H1 (cell line): ENCODE measurements at regions not wholly inside any gene's neighbourhood (a gene's known extent, or its start where the extent isn't known, plus 50 kb on each side); places are given as distances from the start of the nearest gene placed in this dataset.

Experiments used
- CTCF ChIA-PET: fragments of 300-600 bp; sonication (Branson Sonifier 250); formaldehyde crosslinking; loops from one replicate; lab custom pipeline; 2021; ENCODE audit not compliant: partially characterized antibody; lab: Charles Lee
- POLR2A ChIA-PET: fragments of 300-600 bp; sonication (Branson Sonifier 250); formaldehyde crosslinking; loops from one replicate; lab custom pipeline; 2021; ENCODE audit warnings: inconsistent platforms; ENCODE audit not compliant: partially characterized antibody; lab: Charles Lee
- DNase-seq, 2 experiments: peaks; one replicate each; pipeline versions ENCODE4 v3.0.0 to v3.0.0-alpha.2; 2010 to 2022; ENCODE audit warnings: low spot score in 2 of 2, low read depth in 1 of 2, mixed read lengths in 1 of 2
- FAIRE-seq: peaks from 2 replicates; lab custom pipeline; 2011; peaks lifted over from hg19 to GRCh38; lab: Jason Lieb, UNC
- H2AFZ ChIP-seq: 2 replicates; pipeline ENCODE4 v1.8.1; 2012; ENCODE audit warnings: low read length, inconsistent platforms
- H2AK5ac ChIP-seq: 2 replicates; pipeline ENCODE4 v1.6.1; 2013; ENCODE audit warnings: low read depth, low read length
- H2BK120ac ChIP-seq: replicated peaks from 2 replicates; pipeline ENCODE3; 2013; ENCODE audit warnings: low read depth, low read length, inconsistent platforms
- H2BK12ac ChIP-seq: 2 replicates; pipeline ENCODE4 v1.6.1; 2013; ENCODE audit warnings: low read depth, low read length
- H2BK15ac ChIP-seq: 2 replicates; pipeline ENCODE4 v1.6.1; 2013; ENCODE audit warnings: low read length
- H2BK20ac ChIP-seq: 2 replicates; pipeline ENCODE4 v1.6.1; 2013; ENCODE audit warnings: low read length
- H2BK5ac ChIP-seq: 2 replicates; pipeline ENCODE4 v1.6.1; 2013; ENCODE audit warnings: low read depth, low read length
- H3K14ac ChIP-seq: 2 replicates; pipeline ENCODE4 v1.6.1; 2013; ENCODE audit warnings: inconsistent platforms; ENCODE audit not compliant: insufficient read length
- H3K18ac ChIP-seq: 2 replicates; pipeline ENCODE4 v1.6.1; 2013; ENCODE audit warnings: low read length; ENCODE audit errors: extremely low read depth
- H3K23ac ChIP-seq: 2 replicates; pipeline ENCODE4 v1.6.1; 2013; ENCODE audit warnings: inconsistent platforms; ENCODE audit not compliant: insufficient read length
- H3K23me2 ChIP-seq: 2 replicates; pipeline ENCODE4 v1.6.1; 2013; ENCODE audit warnings: low read depth, low read length
- H3K27ac ChIP-seq: 2 replicates; pipeline ENCODE4 v1.6.1; 2011; ENCODE audit warnings: low read depth, low read length, inconsistent platforms
- H3K27me3 ChIP-seq, 4 experiments: replicated peaks in 1 of 4; 1 replicate in 1 of 4; 2 replicates in 3 of 4; pipeline versions ENCODE4 v1.6.1 to v1.8.1; 2011 to 2013; ENCODE audit warnings: low read length in 3 of 4, mild to moderate bottlenecking in 3 of 4, inconsistent platforms in 2 of 4, mixed read lengths in 2 of 4, moderate library complexity in 1 of 4; ENCODE audit not compliant: control insufficient read depth in 3 of 4, insufficient read depth in 3 of 4; ENCODE audit errors: extremely low read depth in 1 of 4
- H3K36me3 ChIP-seq, 4 experiments: 2 replicates each; pipeline versions ENCODE4 v1.6.1 to v1.8.1; 2011 to 2013; ENCODE audit warnings: mild to moderate bottlenecking in 4 of 4, low read length in 3 of 4, moderate library complexity in 2 of 4, control low read depth in 1 of 4, inconsistent platforms in 1 of 4; ENCODE audit not compliant: insufficient read depth in 4 of 4, control insufficient read depth in 2 of 4
- H3K4ac ChIP-seq: replicated peaks from 2 replicates; pipeline ENCODE3; 2013; ENCODE audit warnings: low read length, low read depth, mixed read lengths, inconsistent platforms; ENCODE audit not compliant: insufficient read length
- H3K4me1 ChIP-seq, 4 experiments: replicated peaks in 1 of 4; 1 replicate in 1 of 4; 2 replicates in 3 of 4; pipeline versions ENCODE4 v1.6.1 to v1.8.1; 2011 to 2013; ENCODE audit warnings: low read length in 3 of 4, inconsistent platforms in 2 of 4, mixed read lengths in 1 of 4; ENCODE audit not compliant: insufficient read depth in 4 of 4, control insufficient read depth in 3 of 4
- H3K4me2 ChIP-seq, 2 experiments: 2 replicates each; pipeline versions ENCODE4 v1.6.1 to v1.8.1; 2011 to 2013; ENCODE audit warnings: low read depth in 2 of 2, low read length in 2 of 2, control low read depth in 1 of 2, inconsistent platforms in 1 of 2, mild to moderate bottlenecking in 1 of 2; ENCODE audit not compliant: insufficient read depth in 1 of 2
- H3K4me3 ChIP-seq, 4 experiments: fragments of 200-600, 300-600 bp in 1 of 4; sonication (generic), shearing (Covaris generic), sonication (Bioruptor Twin) in 1 of 4; 2 replicates each; pipeline versions ENCODE4 v1.5.1 to v1.8.1; 2011 to 2016; ENCODE audit warnings: low read length in 4 of 4, low read depth in 3 of 4, control low read depth in 2 of 4, inconsistent platforms in 2 of 4, mild to moderate bottlenecking in 2 of 4, mixed read lengths in 1 of 4, moderate library complexity in 1 of 4; ENCODE audit not compliant: insufficient read depth in 2 of 4; ENCODE audit errors: extremely low read depth in 1 of 4
- H3K56ac ChIP-seq: replicated peaks from 2 replicates; pipeline ENCODE3; 2013; ENCODE audit warnings: low read depth, mild to moderate bottlenecking, mixed read lengths, low read length, inconsistent platforms; ENCODE audit not compliant: insufficient read length
- H3K79me1 ChIP-seq: 2 replicates; pipeline ENCODE4 v1.6.1; 2013; ENCODE audit warnings: low read depth, low read length, control low read depth
- H3K79me2 ChIP-seq, 2 experiments: 2 replicates each; pipeline versions ENCODE4 v1.6.1 to v1.8.1; 2012 to 2013; ENCODE audit warnings: low read length in 2 of 2, mild to moderate bottlenecking in 2 of 2, inconsistent platforms in 1 of 2; ENCODE audit not compliant: insufficient read depth in 2 of 2, control insufficient read depth in 1 of 2
- H3K9ac ChIP-seq, 4 experiments: replicated peaks in 1 of 4; 1 replicate in 1 of 4; 2 replicates in 3 of 4; pipeline versions ENCODE4 v1.6.1 to v1.8.1; 2011 to 2013; ENCODE audit warnings: low read depth in 3 of 4, low read length in 3 of 4, control low read depth in 2 of 4, mild to moderate bottlenecking in 2 of 4, moderate library complexity in 2 of 4, inconsistent platforms in 1 of 4; ENCODE audit errors: extremely low read depth in 1 of 4
- H3K9me3 ChIP-seq, 2 experiments: 2 replicates each; pipeline versions ENCODE4 v1.6.1 to v1.8.1; 2012 to 2013; ENCODE audit warnings: mild to moderate bottlenecking in 2 of 2, moderate library complexity in 2 of 2, control low read depth in 1 of 2, inconsistent platforms in 1 of 2, low read depth in 1 of 2, low read length in 1 of 2, mixed read lengths in 1 of 2; ENCODE audit not compliant: insufficient read depth in 2 of 2
- H4K20me1 ChIP-seq, 2 experiments: replicated peaks in 1 of 2; 2 replicates each; pipeline versions ENCODE3 to v1.8.1; 2011 to 2013; ENCODE audit warnings: inconsistent platforms in 2 of 2, low read length in 2 of 2, mild to moderate bottlenecking in 1 of 2; ENCODE audit not compliant: insufficient read depth in 2 of 2, control insufficient read depth in 1 of 2
- H4K5ac ChIP-seq: 2 replicates; pipeline ENCODE4 v1.6.1; 2013; ENCODE audit warnings: low read length, low read depth, mixed read lengths, inconsistent platforms; ENCODE audit not compliant: insufficient read length
- H4K8ac ChIP-seq: 2 replicates; pipeline ENCODE4 v1.8.0; 2013; ENCODE audit warnings: mild to moderate bottlenecking, moderate library complexity, low read length, inconsistent platforms; ENCODE audit not compliant: insufficient read depth; ENCODE audit errors: extremely low read depth
- H4K91ac ChIP-seq: replicated peaks from 2 replicates; pipeline ENCODE3; 2013; ENCODE audit warnings: low read length, mixed read lengths, inconsistent platforms; ENCODE audit not compliant: insufficient read length
- CHD1 ChIP-seq: IDR thresholded peaks from 2 replicates; pipeline ENCODE4 v1.6.1; 2012; ENCODE audit warnings: low read depth, low read length, improper control_type of control experiment
- EZH2 ChIP-seq: fragments of 200-600 bp; sonication (generic); IDR thresholded peaks from 2 replicates; pipeline ENCODE4 v1.7.1; 2012; ENCODE audit warnings: low read depth, mild to moderate bottlenecking, moderate library complexity, low read length, inconsistent platforms; ENCODE audit not compliant: severe bottlenecking
- GABPA ChIP-seq: IDR thresholded peaks from 2 replicates; pipeline ENCODE4 v1.6.1; 2011; ENCODE audit warnings: mild to moderate bottlenecking, low read length, moderate library complexity, borderline replicate concordance; ENCODE audit not compliant: insufficient read depth
- GTF2F1 ChIP-seq: IDR thresholded peaks from 2 replicates; pipeline ENCODE4 v1.6.1; 2012; ENCODE audit warnings: low read depth, low read length, improper control_type of control experiment, borderline replicate concordance
- POLR2AphosphoS5 ChIP-seq: IDR thresholded peaks from 2 replicates; pipeline ENCODE4 v1.6.1; 2011; ENCODE audit warnings: low read depth, low read length
- RAD21 ChIP-seq, 2 experiments: IDR thresholded peaks in 1 of 2; conservative IDR thresholded peaks in 1 of 2; 2 replicates each; pipeline ENCODE4 v1.6.1; 2011; ENCODE audit warnings: low read depth in 2 of 2, low read length in 2 of 2, improper control_type of control experiment in 1 of 2, inconsistent platforms in 1 of 2, mild to moderate bottlenecking in 1 of 2, moderate library complexity in 1 of 2
- TAF1 ChIP-seq: IDR thresholded peaks from 2 replicates; pipeline ENCODE4 v1.6.1; 2011; ENCODE audit warnings: mild to moderate bottlenecking, low read depth, low read length
- TBP ChIP-seq: IDR thresholded peaks from 2 replicates; pipeline ENCODE4 v1.6.1; 2011; ENCODE audit warnings: low read depth, low read length, improper control_type of control experiment
- WGBS, 2 experiments: shearing (Covaris generic) in 1 of 2; methylation state at CpG; one replicate each; pipeline versions ENCODE4 v1.1.6 to v1.1.7; 2013 to 2015; ENCODE audit warnings: low lambda C conversion rate in 2 of 2, mixed read lengths in 2 of 2, inconsistent platforms in 1 of 2, low coverage in 1 of 2, missing lambda C conversion rate in 1 of 2; ENCODE audit not compliant: insufficient replicate concordance in 2 of 2, insufficient coverage in 1 of 2, insufficient read length in 1 of 2; ENCODE audit errors: extremely low coverage in 1 of 2, missing lambda C conversion rate in 1 of 2; 5-methylcytosine and 5-hydroxymethylcytosine counted together
- TF ChIP-seq, protein P1 (sequence below), 3 experiments: IDR thresholded peaks; 1 replicate in 2 of 3; 2 replicates in 1 of 3; pipeline versions ENCODE4 v1.5.1 to v1.6.1; 2011; ENCODE audit warnings: low read length in 3 of 3, mild to moderate bottlenecking in 3 of 3, inconsistent platforms in 2 of 3, low read depth in 1 of 3, moderate library complexity in 1 of 3; ENCODE audit not compliant: insufficient read depth in 1 of 3; ENCODE audit errors: control extremely low read depth in 1 of 3

- no peak for FAIRE-seq
- Histone ChIP-seq H3K23me2 (no peaks in the 10 kb centered on the region), H4K20me1 (no peaks in the 10 kb centered on the region), H2BK15ac (no peak overlapping the region), H2BK120ac (no peak overlapping the region), H2AK5ac (no peak overlapping the region), H3K27me3 (no peaks in the 10 kb centered on the region), H2AFZ (no peak overlapping the region), H3K4ac (no peak overlapping the region), H3K9ac (no peak overlapping the region), H3K36me3 (no peaks in the 10 kb centered on the region), H3K14ac (no peak overlapping the region), H3K4me1 (peaks cover 0 to 6% (median 3%) of the 10 kb centered on the region in 4 experiments; a peak in 3 of 7 replicates), H2BK5ac (no peak overlapping the region), H3K23ac (no peak overlapping the region), H4K91ac (no peak overlapping the region), H4K5ac (no peak overlapping the region), H3K18ac (no peak overlapping the region), H3K79me1 (no peaks in the 10 kb centered on the region), H3K9me3 (no peaks in the 10 kb centered on the region), H3K4me2 (no peak overlapping the region), H2BK12ac (no peak overlapping the region), H2BK20ac (no peak overlapping the region), H3K79me2 (no peaks in the 10 kb centered on the region), H3K4me3 (no peak overlapping the region), H3K56ac (no peak overlapping the region), H4K8ac (no peak overlapping the region), H3K27ac (no peak overlapping the region)
- no peak for DNase-seq
- ChIA-PET POLR2A (no interaction called here), CTCF (interaction anchor here (0.7 to 1.2 kb wide), 4 partner anchors 10 to 562 kb away, joined by 3 to 4 read pairs (median 3); no protein-coding TSS in a partner anchor)
- 93% methylated on average over 3 of the region's 3 CpGs; no CpG with 5 or more reads in 1 of the 2 experiments for WGBS, 2 experiments
- TF ChIP-seq GABPA (no peak), CHD1 (no peak), RAD21 (IDR thresholded peaks at IDR 0.05 in 1 of 2, conservative IDR thresholded peaks at IDR 0.05 in 1 of 2; ENCODE audit: low read depth in 2 of 2, low read length in 2 of 2) (peak; percentile 25 to 33; a peak in 3 of 4 replicates), GTF2F1 (no peak), EZH2 (no peak), TAF1 (no peak), TBP (no peak), POLR2AphosphoS5 (no peak)
- TF ChIP-seq, protein P1, sequence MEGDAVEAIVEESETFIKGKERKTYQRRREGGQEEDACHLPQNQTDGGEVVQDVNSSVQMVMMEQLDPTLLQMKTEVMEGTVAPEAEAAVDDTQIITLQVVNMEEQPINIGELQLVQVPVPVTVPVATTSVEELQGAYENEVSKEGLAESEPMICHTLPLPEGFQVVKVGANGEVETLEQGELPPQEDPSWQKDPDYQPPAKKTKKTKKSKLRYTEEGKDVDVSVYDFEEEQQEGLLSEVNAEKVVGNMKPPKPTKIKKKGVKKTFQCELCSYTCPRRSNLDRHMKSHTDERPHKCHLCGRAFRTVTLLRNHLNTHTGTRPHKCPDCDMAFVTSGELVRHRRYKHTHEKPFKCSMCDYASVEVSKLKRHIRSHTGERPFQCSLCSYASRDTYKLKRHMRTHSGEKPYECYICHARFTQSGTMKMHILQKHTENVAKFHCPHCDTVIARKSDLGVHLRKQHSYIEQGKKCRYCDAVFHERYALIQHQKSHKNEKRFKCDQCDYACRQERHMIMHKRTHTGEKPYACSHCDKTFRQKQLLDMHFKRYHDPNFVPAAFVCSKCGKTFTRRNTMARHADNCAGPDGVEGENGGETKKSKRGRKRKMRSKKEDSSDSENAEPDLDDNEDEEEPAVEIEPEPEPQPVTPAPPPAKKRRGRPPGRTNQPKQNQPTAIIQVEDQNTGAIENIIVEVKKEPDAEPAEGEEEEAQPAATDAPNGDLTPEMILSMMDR (IDR thresholded peaks at IDR 0.05; ENCODE audit: control extremely low read depth in 1 of 3, insufficient read depth in 1 of 3, low read depth in 1 of 3, low read length in 3 of 3) = peak; percentile 4 to 50 (median 7); a peak in 3 of 4 replicates
Measured at GRCh38 chr12:87866578-87867292, 162.5 kb downstream of the C12orf50 start.
